Cerebellar cortex (tissue), 1 donor: ENCODE measurements at regions not wholly inside any gene's neighbourhood (a gene's known extent, or its start where the extent isn't known, plus 50 kb on each side); places are given as distances from the start of the nearest gene placed in this dataset.
"Not testable (repeated sequence)": the region's sequence is repeated elsewhere in the genome, so short reads cannot be mapped to it uniquely, and the experiment has no call there.

Experiments used
- DNase-seq: peaks from one replicate; pipeline ENCODE4 v3.0.0-alpha.2; 2015; ENCODE audit warnings: low spot score

- no peak for DNase-seq
These were observed 161.7 kb upstream of the NUDT12 start for GRCh38 chr5:103724271-103724670.

DNA sequence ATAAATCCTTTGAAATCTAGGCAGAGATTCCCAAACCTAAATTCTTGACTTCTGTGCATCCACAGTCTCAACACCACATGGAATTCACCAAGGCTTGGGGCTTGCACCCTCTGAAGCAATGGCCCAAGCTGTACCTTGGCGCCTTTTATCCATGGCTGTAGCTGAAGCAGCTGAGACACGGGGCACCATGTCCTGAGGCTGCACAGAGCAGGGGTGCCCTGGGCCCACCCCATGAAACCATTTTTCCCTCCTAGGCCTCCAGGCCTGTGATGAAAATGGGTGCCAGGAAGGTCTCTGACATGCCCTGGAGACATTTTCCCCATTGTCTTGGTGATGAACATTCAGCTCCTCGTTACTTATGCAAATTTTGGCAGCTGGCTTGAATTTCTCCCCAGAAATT, 158.6 kb upstream of the NUDT12 start:
- DNase-seq = no peak

GRCh38 chr5:103718108-103718507, 155.5 kb upstream of the NUDT12 start:
- no peak for DNase-seq

GRCh38 chr5:103708601-103709000, 146.0 kb upstream of the NUDT12 start:
- no peak for DNase-seq

DNA sequence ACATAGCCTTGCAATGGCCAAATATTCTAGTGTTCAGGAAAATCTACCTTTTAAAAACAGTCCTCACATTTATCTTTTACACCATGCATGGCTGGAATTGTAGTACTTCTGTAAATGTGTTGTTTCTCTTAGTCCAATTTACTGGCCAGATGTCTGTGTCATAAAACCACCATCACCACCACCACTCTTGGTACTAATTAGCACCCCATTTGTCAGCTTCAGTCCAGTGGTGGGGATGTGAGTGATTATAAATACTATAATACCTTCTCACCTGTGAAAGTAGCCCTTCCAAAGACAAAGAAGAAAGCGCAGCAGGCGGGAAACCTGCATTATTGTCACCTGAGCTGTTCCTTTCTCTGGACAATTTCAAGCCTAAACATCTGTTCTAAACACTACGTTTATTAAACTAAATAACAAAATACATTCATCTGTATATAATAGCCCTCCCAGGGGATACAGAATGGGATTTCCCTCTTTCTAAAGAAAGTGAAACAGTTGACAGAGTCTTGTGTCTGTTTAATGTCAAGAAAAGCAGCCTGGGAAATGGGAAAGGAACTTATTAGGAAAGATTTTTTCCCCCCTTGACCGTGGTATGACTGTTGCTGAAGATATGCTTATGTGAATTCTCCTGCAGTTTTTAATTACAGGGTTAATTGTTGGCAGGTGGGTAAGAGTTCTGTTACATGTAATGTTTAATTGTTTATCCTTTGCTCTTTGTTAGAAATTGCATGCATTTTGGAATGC, 144.5 kb upstream of the NUDT12 start:
- no peak for DNase-seq

GRCh38 chr5:103703617-103704016, 141.0 kb upstream of the NUDT12 start:
- DNase-seq = no peak

DNA sequence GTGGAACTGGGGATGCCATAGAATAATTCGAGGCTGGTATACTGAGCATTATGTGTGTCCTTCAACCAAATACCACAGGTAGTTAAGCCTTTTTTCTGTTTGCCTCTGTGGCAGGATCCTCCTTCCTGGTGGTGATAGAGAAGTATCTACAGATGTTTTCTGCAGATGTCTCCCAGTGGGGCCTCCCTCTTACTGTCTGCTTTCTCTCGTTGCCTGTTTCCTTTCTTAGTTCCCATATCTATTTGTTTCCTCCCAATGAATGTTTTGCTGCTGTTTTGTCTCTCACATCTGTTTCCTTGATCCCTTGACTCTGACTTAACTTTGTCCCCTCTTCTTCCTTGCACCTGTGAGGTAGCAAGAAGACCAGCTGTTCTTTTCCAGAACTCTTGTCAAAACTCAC, 130.9 kb upstream of the NUDT12 start:
- no peak for DNase-seq

DNA sequence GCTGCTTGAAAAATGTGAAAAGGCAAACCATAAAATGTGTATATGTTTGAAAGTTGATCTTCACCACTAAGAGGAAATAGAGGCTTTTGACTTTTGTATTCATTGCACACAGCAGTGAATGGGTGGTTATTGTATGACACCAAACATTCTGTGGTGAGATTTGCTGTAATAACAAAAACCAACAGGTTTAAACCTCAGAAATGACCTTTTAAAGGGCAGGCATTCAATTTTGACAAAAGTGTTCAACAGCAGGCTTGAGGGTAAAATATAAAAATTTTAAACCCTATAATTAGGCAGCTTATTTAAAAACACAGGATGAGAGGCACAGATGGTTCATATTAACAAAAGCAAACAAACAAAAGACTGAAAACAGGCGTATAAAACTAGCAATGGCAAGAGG, 128.1 kb upstream of the NUDT12 start:
- no peak for DNase-seq

DNA sequence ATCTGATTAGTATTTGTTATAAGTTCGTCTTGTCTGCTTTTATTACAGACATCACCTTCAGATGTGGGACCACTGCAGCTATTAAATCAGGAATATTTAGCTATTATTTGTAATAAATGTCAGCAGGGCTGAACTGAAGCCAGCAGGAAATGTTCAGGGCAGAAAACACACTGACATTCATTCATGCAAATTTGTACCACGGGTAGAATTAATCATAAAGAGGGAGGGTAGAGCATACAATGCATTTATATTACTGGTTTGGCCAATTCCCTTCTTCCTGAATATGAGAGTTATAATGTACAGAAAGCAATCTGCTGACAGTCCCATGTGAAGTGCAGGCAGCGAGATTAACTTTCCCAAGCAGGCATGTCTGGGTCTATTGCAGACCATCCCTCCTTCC, 117.3 kb upstream of the NUDT12 start:
- no peak for DNase-seq

GRCh38 chr5:103676198-103676597, 113.6 kb upstream of the NUDT12 start:
- DNase-seq = not testable (repeated sequence)

- DNase-seq = no peak
These were observed 112.2 kb upstream of the NUDT12 start for GRCh38 chr5:103674739-103675138.

GRCh38 chr5:103674251-103674650, 111.7 kb upstream of the NUDT12 start:
- no peak for DNase-seq

GRCh38 chr5:103669615-103670014, 107.0 kb upstream of the NUDT12 start:
- DNase-seq = no peak

GRCh38 chr5:103668281-103668680, 105.7 kb upstream of the NUDT12 start:
- no peak for DNase-seq

GRCh38 chr5:103667068-103667467, 104.5 kb upstream of the NUDT12 start:
- DNase-seq = no peak

GRCh38 chr5:103657301-103657700, 94.7 kb upstream of the NUDT12 start:
- no peak for DNase-seq

DNA sequence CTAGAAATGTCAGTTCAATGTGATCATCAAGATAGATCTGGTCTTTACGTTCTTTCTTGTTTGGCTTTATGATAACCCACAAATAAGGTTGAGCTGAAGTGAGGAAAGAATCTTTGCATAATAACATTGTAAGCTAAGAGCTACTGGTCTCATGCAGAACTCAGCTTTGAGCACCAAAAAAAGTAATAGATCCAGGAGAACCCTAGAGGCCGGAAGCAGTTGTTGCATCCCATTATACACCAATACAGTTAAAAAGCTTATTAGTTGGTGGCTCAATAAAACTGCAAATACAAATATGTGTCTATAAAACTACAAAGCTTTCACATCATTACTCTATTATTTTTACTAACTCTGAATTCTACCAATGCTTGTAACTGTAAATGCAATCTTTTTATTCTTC, 85.5 kb upstream of the NUDT12 start:
- no peak for DNase-seq

GRCh38 chr5:103646698-103647614, 84.4 kb upstream of the NUDT12 start:
- DNase-seq = no peak

- DNase-seq = no peak
These were observed 83.2 kb upstream of the NUDT12 start for GRCh38 chr5:103645816-103646215.

DNA sequence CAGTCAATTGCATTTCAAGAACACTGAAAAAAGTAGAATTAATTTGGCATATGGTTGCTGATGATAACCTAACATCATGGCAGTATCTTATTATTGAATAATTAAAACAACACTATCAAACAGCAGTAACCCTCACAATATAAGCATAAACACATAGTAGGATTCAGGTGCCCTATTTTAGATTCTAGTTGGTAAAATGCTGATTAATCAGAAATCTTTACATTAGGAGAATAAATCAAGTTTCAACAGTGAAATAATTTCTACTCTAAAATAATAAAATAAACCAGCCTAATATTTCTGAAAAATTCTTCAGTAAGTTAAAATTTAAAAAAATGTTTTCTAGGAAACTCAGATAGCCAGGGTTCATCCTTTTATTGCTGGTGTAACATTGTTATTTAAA, 76.4 kb upstream of the NUDT12 start:
- no peak for DNase-seq

- DNase-seq = no peak
These were observed 62.1 kb upstream of the NUDT12 start for GRCh38 chr5:103624675-103625074.

- no peak for DNase-seq
These were observed 61.5 kb upstream of the NUDT12 start for GRCh38 chr5:103624035-103624480.

- no peak for DNase-seq
These were observed 60.8 kb upstream of the NUDT12 start for GRCh38 chr5:103623425-103623824.
